Activated effector memory CD4-positive, alpha-beta T cell treated with anti-CD3 and anti-CD28 coated beads, Interleukin-2, amount 50 U/mL, for 16 hours (primary cell): ENCODE measurements at regions not wholly inside any gene's neighbourhood (a gene's known extent, or its start where the extent isn't known, plus 50 kb on each side); places are given as distances from the start of the nearest gene placed in this dataset.

Experiments
- DNase-seq: peaks from one replicate; pipeline ENCODE4 v3.0.0-alpha.2; 2020

DNA sequence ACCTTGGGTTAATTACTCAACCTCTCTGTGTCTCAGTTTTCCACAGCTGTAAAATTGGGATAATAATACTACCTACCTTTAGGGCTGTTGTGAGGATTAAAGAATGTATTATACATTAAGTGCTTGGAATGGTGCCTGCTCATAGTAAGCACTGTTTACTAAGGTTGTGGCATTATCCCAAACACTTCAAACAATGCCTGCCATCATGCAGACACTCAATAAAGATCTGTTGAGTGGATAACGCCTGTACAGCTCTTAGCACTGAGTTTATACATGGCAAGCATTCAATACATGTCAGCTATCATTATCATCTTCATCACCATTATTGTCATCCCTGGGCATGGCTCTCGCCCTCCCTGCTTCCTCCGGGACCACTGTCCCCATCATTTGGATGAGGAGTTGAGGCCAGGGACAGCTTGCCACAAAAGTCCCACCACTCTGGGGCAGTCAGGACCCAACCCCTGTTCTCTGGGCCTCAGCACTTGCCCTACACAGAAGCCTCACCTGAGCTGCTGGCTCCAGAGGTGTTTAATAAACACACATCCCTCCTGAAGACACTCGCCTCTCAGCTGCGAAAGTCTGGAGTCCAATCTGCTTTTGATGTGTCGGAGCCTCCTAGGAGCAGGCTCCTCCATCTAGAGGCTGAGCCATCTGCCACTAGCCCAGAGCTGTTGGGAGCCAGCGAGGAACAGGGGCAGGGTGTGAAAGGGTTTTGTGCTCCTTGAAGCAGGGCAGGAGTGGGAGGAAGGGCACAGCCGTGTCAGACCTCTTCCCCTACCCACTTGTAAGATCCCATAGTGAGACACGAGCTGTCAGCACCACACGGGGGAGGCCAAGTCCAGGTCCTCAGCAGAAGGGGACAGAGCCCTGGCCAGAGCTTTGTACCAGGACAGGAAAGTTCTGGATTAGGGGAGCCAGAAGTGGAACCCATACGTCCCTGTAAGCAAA, 80.9 kb upstream of the ZC3H12A start:
- no peak for DNase-seq

DNA sequence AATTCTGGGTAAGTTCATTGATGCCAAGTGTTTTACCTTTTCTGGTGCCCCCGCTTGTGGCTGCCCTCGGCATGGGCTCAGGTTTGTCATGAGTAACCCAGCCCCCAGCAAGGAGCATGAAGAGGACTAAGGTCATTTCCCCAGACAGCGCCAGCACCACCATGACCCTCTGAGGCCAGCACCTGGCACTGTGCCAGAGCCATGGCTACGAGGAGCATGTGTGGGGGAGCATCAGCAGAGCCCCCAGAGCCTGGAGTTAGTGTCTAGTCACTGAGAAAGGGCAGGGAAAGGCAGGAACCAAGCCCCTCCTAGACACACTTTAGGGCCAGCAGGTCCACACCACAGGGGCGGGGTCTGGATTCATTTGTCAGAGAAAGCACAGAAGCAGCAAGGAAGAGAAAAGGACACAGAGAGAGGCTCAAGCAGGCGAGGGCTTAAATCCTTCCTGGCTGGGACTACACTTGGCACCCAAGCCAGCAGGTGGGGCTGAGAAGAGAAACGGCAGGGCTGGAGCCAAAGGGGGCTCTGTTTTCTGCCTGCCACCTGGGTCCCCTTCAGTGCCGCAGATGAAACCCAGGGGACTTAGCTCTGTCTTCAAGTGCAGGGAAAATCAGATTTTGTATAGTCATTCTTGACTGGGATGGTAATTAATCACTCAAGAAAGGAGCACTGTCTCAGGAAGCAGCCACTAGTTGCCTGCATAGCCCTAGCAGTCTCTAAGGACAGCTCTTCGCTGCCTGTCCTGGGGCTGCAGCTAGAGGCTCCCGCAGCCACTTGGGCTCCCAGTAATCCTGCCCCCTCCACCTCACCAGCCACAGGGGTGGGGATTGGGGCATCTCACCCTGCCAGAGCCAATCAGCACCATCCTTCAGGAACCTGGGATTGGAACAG, 79.6 kb upstream of the ZC3H12A start:
- DNase-seq: no peak

DNA sequence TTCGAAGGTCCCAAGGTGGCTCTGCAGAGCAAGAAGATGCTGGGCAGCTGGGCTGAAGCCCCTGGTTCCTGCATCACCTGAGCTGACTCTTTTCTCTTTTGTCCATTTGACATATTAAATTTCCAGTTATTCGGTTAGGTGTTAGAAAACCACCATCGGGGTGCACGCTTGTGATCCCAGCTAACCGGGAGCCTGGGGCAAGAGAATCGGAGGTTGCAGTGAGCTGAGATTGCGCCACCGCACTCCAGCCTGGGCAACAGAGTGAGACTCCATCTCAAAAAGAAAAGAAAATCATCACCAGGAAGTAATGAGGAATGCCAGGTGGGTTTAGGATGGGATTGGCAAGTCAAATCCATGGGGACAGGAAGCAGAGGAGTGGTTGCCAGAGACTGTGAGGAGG, 76.3 kb upstream of the ZC3H12A start:
- DNase-seq: no peak

DNA sequence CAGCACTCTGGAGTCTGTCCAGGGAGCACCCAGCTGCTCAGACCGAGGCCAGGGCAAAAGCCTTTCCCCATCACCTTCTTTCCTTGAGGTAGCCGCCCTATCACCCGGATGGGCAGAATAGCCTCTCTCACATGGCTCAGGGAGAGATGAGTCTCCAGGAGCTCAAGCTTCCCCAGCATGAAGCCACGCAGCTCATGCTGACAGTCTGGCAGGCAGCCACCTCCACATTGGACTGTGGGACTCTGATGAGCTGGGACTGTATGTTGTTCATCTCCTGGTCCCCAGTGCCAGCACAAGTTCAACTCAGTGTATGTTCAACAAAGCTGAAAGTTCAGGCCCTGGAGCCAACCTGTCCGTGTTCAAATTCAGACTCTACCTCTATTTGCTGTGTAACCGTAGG, 75.2 kb upstream of the ZC3H12A start:
- no peak for DNase-seq

DNA sequence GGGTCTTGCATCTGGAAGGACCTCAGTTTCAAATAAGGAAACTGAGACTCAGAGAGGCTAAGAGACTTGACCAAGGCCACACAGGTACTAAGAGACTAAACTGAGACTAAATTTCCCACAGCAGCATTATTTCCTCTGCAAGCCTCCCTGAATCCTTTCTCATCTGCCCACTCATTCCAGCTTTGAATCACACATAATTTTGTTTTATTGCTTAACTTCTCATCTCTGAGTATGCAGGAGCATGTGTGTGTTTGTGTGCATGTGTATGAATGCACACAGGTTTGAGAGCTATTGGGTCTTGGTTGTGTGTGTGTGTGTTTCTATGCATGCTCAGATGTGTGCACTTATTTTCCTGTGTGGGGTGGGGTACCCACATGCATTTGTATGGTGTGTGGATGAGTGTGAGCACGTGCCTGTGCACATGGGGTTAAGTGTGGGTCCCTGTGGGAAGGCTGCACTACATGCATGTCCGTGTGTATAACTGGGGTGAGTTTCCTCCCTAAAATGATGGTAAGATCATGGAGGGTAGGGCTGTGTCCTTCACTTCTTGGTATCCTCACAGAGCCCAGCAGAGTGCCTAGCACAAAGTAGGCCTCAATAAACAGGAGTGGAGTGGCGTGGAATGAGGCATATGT, 74.4 kb upstream of the ZC3H12A start:
- DNase-seq: no peak

DNA sequence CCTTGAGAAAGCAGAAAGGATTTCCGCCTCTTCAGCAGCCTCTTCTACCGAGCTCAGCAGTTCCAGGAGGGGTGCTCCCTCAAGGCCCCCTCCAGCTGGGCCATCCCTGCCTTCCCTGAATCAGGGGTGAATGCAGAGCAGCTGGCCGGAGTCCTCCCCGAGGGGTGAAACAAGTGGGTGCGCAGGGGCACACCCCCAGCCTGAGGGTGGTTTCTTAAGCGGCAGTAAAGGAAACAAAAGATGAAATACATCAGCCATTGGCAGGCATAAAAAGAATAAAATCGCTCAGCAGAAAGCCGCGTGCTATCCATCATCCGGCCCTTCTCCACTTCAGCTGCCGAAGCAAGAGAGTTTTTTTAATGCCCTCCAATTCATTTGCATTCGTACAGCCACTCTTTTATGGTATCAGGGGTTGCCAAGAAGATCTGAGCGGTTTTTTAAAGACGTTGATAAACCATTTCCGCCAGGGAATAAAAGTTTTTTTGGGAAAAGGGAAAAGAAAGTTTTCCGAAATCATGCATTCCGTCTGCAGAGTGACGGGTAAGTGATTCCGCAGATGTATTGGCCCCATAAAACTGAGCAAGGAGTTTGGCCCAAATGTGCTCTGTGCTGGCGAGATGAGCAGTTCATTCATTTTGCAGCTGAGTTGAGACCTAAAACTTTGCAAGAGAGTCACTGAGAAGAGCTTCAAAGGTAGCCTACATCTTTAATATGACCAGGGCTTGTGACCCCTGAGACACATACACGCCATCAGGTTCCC, 73.7 kb upstream of the ZC3H12A start:
- DNase-seq: no peak

DNA sequence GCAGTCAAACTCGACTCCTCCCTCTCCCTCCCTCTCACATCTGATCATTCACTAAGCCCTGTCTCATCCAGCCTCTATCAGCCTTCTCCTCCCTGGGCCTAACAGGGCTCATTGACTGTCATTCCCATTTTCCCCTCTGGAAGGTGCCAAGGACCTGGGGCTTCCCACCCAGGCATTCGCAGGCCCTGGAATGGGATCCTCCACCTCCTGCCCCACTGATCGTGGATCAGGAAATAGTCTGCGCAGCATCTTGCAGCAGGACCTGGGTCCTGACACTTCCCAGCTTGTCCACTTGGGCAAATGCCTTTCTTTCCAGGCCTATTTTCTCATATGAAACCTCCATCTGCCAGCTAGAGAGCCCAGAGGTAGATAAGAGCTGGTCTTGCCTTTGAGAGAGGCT, 71.2 kb upstream of the ZC3H12A start:
- no peak for DNase-seq

DNA sequence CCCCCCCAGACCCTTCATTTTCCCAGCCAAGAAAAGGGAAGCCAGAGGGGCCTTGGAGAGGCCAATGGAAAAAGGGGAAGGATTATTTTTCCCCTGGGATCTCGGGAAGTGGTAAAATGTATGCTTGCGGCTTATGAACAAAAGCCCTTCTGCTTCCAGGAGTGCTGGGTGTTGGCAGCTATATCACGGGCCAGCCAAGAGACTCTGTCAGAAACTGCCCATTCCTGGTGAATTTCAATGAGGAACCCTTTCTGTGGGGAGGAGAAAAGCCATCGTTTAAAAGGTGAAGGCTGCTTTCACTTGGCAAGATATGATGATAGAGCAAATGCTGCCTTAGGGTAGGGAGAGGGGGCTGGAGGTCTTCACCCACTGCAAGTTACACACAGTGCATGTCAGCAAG, 69.7 kb upstream of the ZC3H12A start:
- DNase-seq: no peak

DNA sequence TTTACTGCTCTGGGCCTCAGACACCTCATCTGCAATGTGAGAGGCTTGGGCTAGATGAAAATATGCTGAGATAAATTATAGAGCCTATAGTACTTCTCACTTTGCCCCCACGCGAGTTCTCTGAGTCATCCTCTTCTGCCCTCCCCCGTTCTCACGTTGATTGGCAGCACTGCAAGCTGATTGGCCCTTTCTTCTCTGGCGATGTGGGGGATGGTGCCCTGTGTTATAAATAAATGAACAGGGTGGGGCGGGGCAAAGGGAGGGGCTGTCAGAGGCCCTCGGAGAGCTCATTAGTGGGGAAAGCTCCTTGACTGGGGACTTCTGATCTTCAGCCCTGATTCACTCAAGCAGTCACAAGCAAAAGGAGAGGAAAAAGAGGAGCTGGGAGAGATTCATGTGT, 64.3 kb upstream of the ZC3H12A start:
- DNase-seq: no peak

DNA sequence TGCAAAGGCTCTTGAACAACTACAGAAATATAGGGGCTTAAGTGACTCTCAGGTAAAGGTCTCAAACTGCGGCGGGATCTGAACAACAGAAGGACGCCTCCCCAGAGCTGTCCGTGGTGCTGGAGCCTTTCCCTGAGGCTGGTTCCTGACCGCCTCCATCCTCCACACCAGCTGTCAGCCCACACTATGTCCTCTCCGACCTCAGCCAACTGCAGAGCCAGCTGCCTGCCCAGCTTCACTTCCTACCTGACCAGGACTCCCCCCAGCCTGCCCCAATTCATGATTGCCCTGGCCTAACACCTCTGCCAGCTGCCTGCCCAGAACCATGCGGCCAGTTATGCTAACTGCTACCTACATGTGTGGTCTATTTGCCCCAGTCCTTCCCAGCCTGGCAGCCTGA, 63.6 kb upstream of the ZC3H12A start:
- no peak for DNase-seq

DNA sequence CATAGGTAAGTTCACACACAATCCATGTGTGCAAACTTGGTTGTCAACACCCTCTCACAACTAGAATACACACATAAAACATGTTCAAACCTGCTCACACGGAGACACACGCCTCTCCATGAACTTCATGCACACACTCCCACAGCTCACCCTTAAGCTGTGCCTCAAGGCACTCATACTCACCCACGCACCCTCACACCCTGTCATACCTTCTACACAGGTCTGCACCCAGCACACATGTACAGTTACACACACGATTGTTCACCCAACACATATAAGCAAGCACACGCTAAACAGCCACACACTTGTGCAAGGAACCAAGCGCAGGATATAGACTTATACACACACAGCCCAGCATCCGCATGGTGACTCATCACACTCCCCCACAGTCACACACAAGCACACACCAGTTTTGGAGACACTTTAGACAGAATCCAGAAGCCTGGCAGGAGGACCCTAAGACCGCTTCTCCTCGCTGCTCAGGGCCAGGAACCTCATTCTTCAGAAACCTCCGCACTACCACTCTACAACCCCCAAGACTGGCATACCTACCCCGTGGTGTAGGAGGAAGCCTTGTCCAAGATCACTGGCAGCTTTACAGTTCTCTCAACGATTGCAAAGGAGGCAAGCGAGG, 58.7 kb upstream of the ZC3H12A start:
- DNase-seq: no peak

DNA sequence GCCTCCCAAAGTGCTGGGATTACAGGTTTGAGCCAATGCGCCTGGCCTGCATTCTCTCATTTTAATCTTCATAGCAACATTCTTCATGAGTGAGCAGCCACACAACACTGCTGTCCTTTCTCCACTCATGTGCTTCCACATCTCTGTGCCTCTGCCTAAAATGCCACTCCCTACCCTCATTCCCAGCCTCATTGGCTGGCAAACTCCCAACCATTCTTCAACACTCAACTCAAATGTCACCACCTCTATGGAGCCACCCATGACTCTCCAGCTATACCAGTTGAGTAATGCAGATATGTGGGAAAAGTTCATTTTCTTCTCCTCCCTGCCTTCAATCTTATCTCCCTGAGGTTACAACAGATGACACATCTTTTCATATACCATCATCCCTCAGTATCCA, 53.9 kb upstream of the ZC3H12A start:
- no peak for DNase-seq

DNA sequence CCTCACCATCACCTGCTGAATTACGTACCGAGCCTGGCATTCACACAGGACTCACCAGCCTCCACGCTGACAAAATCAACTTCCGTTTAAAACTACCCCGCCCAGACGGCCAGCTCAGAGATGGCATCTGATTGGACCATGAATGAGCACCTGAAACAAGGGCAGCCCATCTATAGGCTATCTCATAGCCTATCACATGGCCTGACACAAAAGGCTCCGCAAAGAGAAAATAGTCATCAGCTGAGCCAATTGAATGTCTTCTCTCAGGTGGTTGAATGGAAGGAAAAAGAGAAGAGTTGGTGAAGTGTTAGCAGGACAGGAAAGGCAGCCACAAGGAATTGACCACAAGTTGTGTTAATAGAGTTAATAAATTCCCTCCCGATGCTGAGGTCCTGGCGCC, 50.6 kb upstream of the ZC3H12A start:
- no peak for DNase-seq

DNA sequence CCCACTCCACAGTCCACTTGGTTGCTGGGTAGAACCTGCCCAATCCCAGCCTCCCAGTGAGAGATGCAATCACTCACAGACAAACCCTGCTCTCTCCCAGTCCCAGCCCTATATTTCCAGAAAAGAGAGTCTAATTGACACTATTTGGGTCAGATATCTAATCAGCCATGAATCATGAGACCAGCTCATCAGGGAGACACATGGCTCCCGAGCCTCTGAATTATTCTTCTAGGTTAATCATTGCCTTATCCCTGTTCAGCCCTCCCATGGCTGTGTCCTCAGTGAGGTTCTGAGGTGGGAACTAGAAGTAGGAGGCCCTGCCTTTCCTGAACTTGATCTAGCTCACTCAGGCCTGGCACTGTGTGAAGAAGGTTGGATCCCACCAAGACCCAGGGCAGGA, 49.9 kb upstream of the ZC3H12A start:
- DNase-seq: no peak
